ENCODE measurements at regions not wholly inside any gene's neighbourhood (a gene's known extent, or its start where the extent isn't known, plus 50 kb on each side); places are given as distances from the start of the nearest gene placed in this dataset.
A peak's percentile ranks its signal among the peaks of the same experiment; 100 is the strongest.

DNA sequence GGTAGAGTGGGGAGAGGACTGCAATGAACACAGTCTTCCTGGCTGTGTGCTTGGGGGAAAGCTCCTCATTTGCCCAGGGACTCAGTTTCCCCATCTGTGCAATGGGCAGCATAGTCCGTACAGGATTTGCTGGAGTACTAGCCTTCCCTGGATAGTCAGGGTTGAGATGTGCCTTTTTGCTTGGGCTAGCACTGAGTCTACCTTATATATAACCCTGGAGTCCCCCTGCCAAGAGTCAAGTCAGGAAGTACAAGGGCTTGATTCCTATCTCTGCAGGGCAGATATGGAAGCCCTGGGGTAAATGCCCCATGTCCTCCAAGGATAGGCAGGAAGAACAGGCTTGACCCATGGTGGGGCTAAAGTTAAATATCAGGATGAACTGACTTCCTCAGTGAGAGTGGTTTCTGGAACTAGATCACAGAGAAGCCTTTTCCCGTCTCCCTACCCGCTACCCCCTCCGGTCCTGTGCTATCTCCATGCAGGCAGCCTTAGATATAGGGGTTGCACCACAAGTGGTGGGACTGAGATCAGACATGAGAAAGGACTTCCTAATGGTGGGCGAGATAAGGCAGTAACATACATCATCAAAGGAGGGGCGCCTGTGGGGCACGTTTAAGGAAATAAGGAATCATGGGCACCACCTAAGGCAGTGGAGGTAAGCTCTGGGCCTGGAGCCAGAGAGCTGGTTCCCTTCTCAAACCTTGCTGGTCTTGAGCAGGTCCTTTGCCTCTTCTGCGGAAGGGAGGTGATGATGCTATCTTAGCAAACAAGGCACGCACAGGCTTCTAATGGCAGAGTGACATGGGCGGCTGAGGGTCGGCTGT lies 157.9 kb downstream of the MRPL14 start (continued):
- TF ChIP-seq, protein P1, sequence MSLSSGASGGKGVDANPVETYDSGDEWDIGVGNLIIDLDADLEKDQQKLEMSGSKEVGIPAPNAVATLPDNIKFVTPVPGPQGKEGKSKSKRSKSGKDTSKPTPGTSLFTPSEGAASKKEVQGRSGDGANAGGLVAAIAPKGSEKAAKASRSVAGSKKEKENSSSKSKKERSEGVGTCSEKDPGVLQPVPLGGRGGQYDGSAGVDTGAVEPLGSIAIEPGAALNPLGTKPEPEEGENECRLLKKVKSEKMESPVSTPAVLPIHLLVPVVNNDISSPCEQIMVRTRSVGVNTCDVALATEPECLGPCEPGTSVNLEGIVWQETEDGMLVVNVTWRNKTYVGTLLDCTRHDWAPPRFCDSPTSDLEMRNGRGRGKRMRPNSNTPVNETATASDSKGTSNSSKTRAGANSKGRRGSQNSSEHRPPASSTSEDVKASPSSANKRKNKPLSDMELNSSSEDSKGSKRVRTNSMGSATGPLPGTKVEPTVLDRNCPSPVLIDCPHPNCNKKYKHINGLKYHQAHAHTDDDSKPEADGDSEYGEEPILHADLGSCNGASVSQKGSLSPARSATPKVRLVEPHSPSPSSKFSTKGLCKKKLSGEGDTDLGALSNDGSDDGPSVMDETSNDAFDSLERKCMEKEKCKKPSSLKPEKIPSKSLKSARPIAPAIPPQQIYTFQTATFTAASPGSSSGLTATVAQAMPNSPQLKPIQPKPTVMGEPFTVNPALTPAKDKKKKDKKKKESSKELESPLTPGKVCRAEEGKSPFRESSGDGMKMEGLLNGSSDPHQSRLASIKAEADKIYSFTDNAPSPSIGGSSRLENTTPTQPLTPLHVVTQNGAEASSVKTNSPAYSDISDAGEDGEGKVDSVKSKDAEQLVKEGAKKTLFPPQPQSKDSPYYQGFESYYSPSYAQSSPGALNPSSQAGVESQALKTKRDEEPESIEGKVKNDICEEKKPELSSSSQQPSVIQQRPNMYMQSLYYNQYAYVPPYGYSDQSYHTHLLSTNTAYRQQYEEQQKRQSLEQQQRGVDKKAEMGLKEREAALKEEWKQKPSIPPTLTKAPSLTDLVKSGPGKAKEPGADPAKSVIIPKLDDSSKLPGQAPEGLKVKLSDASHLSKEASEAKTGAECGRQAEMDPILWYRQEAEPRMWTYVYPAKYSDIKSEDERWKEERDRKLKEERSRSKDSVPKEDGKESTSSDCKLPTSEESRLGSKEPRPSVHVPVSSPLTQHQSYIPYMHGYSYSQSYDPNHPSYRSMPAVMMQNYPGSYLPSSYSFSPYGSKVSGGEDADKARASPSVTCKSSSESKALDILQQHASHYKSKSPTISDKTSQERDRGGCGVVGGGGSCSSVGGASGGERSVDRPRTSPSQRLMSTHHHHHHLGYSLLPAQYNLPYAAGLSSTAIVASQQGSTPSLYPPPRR (CRISPR knock-in tag; IDR thresholded peaks at IDR 0.05; ENCODE audit: borderline replicate concordance): no peak; the same call in 1 of the 2 replicates
- TF ChIP-seq TAL1 (IDR thresholded peaks at IDR 0.05): peak; percentile 89

DNA sequence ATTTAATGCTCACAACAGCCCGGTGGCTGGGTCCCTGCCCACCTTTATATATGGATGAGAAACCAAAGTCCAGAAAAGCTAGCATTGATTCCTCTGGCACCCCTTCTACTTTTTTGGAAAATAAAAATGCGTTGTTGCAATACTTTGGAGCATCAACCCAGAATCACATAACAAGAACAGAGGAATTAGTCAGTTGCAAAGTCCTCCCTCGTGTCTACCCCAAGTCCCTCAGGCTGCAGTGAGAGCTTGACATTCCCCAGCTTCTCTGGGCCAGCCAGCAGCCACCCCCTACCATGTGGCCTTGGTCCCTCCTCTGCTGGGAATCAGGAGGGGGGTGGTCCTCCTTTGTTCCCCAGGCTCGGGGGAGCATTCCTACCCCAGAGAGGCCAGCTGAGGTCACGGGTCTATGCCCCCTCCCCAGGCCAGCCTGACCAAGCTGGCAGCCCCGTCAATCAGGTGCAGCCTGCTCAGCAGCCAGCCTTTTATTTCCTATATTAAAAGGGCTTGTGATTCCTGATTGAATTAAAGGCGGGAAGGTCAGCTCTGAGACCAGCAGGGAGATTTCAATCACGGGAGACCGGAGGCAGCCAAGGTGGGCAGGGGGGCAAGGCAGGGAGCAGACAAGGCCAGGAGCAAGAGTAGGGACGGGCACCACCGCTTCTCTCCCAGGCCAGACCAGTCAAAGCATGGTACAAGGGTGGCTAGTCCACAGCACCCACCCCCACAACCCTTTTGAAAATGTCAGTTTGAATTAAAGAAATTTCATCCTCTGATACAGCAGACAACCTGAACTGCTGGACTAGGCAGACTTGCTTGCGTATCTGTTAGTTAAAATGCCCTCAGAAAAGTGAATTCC lies 158.9 kb downstream of the MRPL14 start:
- DNase-seq (ENCODE audit: extremely low read depth in 1 of 4, low spot score in 3 of 4): no peak
- ChIA-PET CTCF (ENCODE audit: low intra/inter-chr PET ratio) (no interaction called here), POLR2A (interaction anchor here (0.8 to 1.8 kb wide), 3 partner anchors 8 to 342 kb away, joined by 3 to 5 read pairs (median 5); no protein-coding TSS in a partner anchor)
- in situ Hi-C loops (cut with MboI): no loop called here
- H3K79me2 ChIP-seq (ENCODE audit: control insufficient read depth, insufficient read depth, low read length): peaks cover 19% of the 10 kb centered on the region; the same call in 2 of the 3 replicates
- peak overlapping the region; percentile 74 for H3K27ac ChIP-seq (ENCODE audit: extremely low read depth, low read depth, low read length)
- peaks cover 59 to 84% of the 10 kb centered on the region in 2 experiments for H3K4me1 ChIP-seq (replicated peaks in 1 of 2; ENCODE audit: control insufficient read depth in 2 of 2, insufficient read depth in 2 of 2, low read length in 2 of 2)
- no peaks in the 10 kb centered on the region for H3K9me3 ChIP-seq (replicated peaks; ENCODE audit: control insufficient read depth, insufficient read depth, low read depth, low read length)
- 71% methylated on average over 12 of the region's 12 CpGs for WGBS (ENCODE audit: insufficient coverage, low coverage, missing lambda C conversion rate)
- H3K4me3 ChIP-seq: no peak overlapping the region
- no peaks in the 10 kb centered on the region for H3K27me3 ChIP-seq (ENCODE audit: control insufficient read depth in 2 of 2, insufficient read depth in 2 of 2, low read length in 2 of 2)
- H3K4me2 ChIP-seq (ENCODE audit: insufficient read depth, low read length): peak overlapping the region; percentile 84
- no peak for ATAC-seq
- no peaks in the 10 kb centered on the region for H4K20me1 ChIP-seq (replicated peaks; ENCODE audit: control insufficient read depth, insufficient read depth, low read length)
- BruUV-seq (replicated peaks): no TSS peak
- H3K9ac ChIP-seq (ENCODE audit: insufficient read depth in 1 of 2, low read depth in 2 of 2, low read length in 2 of 2): peak overlapping the region; percentile 66 to 69
- no peaks in the 10 kb centered on the region for H3K9me1 ChIP-seq (ENCODE audit: control insufficient read depth, insufficient read depth, low read length)
- no peaks in the 10 kb centered on the region for H3K36me3 ChIP-seq (ENCODE audit: control insufficient read depth, insufficient read depth, low read length)
- intact Hi-C loops (cut with micrococcal nuclease): no loop called here
- no peak for FAIRE-seq
- H2AFZ ChIP-seq (ENCODE audit: low read depth, low read length): peak overlapping the region; percentile 88

Measured in K562 (cell line).